AG04450 (cell line): ENCODE measurements at regions not wholly inside any gene's neighbourhood (a gene's known extent, or its start where the extent isn't known, plus 50 kb on each side); places are given as distances from the start of the nearest gene placed in this dataset.

Experiments used
- CTCF ChIA-PET: fragments of 300-600, 350-600 bp; formaldehyde crosslinking; extraction: SDS; loops from one replicate; lab custom pipeline; 2022; ENCODE audit warnings: antibody characterized with exemption, inconsistent platforms; lab: Charles Lee
- POLR2A ChIA-PET: fragments of 350-600 bp; formaldehyde crosslinking; extraction: SDS; loops from one replicate; lab custom pipeline; 2021; ENCODE audit warnings: antibody characterized with exemption, inconsistent platforms; lab: Yijun Ruan, JAX
- DNase-seq: peaks from one replicate; pipeline ENCODE4 v3.0.0-alpha.2; 2011; ENCODE audit warnings: low read depth, low spot score
- H3K27ac ChIP-seq: one replicate; pipeline ENCODE4 v1.5.1; 2012; ENCODE audit warnings: low read depth, low read length, control low read depth
- H3K27me3 ChIP-seq: one replicate; pipeline ENCODE4 v1.6.0; 2012; ENCODE audit warnings: low read length; ENCODE audit not compliant: control insufficient read depth, insufficient read depth
- H3K4me3 ChIP-seq: 2 replicates; pipeline ENCODE4 v1.5.1; 2011; ENCODE audit warnings: mild to moderate bottlenecking, low read depth, low read length, control low read depth
- H3K9me3 ChIP-seq: 2 replicates; pipeline ENCODE4 v1.5.1; 2012; ENCODE audit warnings: low read length; ENCODE audit not compliant: control insufficient read depth, insufficient read depth
- CTCF ChIP-seq: IDR thresholded peaks from 2 replicates; pipeline ENCODE4 v1.5.1; 2011; ENCODE audit warnings: low read depth, low read length, control low read depth, inconsistent platforms

GRCh38 chr12:67496581-67496980 lies 152.0 kb upstream of the DYRK2 start:
- DNase-seq: no peak
- peaks cover 3% of the 10 kb centered on the region for H3K27me3 ChIP-seq
- ChIA-PET CTCF (no interaction called here), POLR2A (no interaction called here)
- no peak overlapping the region for H3K27ac ChIP-seq
- H3K4me3 ChIP-seq: no peak overlapping the region
- no peaks in the 10 kb centered on the region for H3K9me3 ChIP-seq
- TF ChIP-seq CTCF: no peak

GRCh38 chr12:67498991-67499390 lies 149.6 kb upstream of the DYRK2 start:
- H3K27me3 ChIP-seq: peaks cover 7% of the 10 kb centered on the region
- H3K4me3 ChIP-seq: no peak overlapping the region
- H3K27ac ChIP-seq: no peak overlapping the region
- no peak for DNase-seq
- H3K9me3 ChIP-seq: no peaks in the 10 kb centered on the region
- CTCF ChIA-PET: no interaction called here
- POLR2A ChIA-PET: no interaction called here
- no peak for TF ChIP-seq CTCF

- CTCF ChIA-PET: no interaction called here
- H3K9me3 ChIP-seq: no peaks in the 10 kb centered on the region
- no peak for TF ChIP-seq CTCF
- H3K27ac ChIP-seq: no peak overlapping the region
- DNase-seq: no peak
- POLR2A ChIA-PET: no interaction called here
- peaks cover 9% of the 10 kb centered on the region for H3K27me3 ChIP-seq
- no peak overlapping the region for H3K4me3 ChIP-seq
Observed at GRCh38 chr12:67501362-67501761, 147.2 kb upstream of the DYRK2 start.

GRCh38 chr12:67504026-67504425 lies 144.5 kb upstream of the DYRK2 start:
- H3K4me3 ChIP-seq: no peak overlapping the region
- TF ChIP-seq CTCF: no peak
- no peak for DNase-seq
- no peak overlapping the region for H3K27ac ChIP-seq
- no peaks in the 10 kb centered on the region for H3K9me3 ChIP-seq
- H3K27me3 ChIP-seq: peaks cover 6% of the 10 kb centered on the region
- POLR2A ChIA-PET: no interaction called here
- CTCF ChIA-PET: no interaction called here

GRCh38 chr12:67506739-67507138 lies 141.8 kb upstream of the DYRK2 start:
- Histone ChIP-seq H3K27ac (no peak overlapping the region), H3K9me3 (no peaks in the 10 kb centered on the region), H3K4me3 (no peak overlapping the region), H3K27me3 (peaks cover 6% of the 10 kb centered on the region)
- DNase-seq: no peak
- ChIA-PET CTCF (no interaction called here), POLR2A (no interaction called here)
- no peak for TF ChIP-seq CTCF
